Lower lobe of right lung (tissue), 2 donors: ENCODE measurements at regions not wholly inside any gene's neighbourhood (a gene's known extent, or its start where the extent isn't known, plus 50 kb on each side); places are given as distances from the start of the nearest gene placed in this dataset.

Experiments
- ATAC-seq, 2 donors: fragments of 200-7000 bp; cut with Tn5 transposase; one replicate each; pipeline ENCODE4 v1.9.1; 2020 to 2022; ENCODE audit warnings: mild to moderate bottlenecking in 2 of 2, moderate library complexity in 2 of 2
- DNase-seq: peaks from one replicate; pipeline ENCODE4 v3.0.0-alpha.2; 2020
- H3K27ac ChIP-seq: fragments of 200-600 bp; one replicate; pipeline ENCODE4 v1.8.0; 2022
- H3K27me3 ChIP-seq: fragments of 200-600 bp; one replicate; pipeline ENCODE4 v1.8.0; 2022; ENCODE audit warnings: low read depth
- H3K36me3 ChIP-seq: fragments of 200-600 bp; one replicate; pipeline ENCODE4 v1.8.0; 2022; ENCODE audit warnings: mild to moderate bottlenecking
- H3K4me1 ChIP-seq: fragments of 200-600 bp; one replicate; pipeline ENCODE4 v1.8.0; 2022
- H3K4me3 ChIP-seq: fragments of 200-600 bp; one replicate; pipeline ENCODE4 v1.8.0; 2022; ENCODE audit warnings: mild to moderate bottlenecking
- H3K9me3 ChIP-seq: fragments of 200-600 bp; one replicate; pipeline ENCODE4 v1.8.0; 2022
- intact Hi-C: fragments of 100-400 bp; cut with DNase I; formaldehyde crosslinking; loops from one replicate; pipeline ENCODE4 v1.11.0; 2022
- TF ChIP-seq, protein P1 (sequence below): fragments of 200-600 bp; IDR thresholded peaks from one replicate; pipeline ENCODE4 v1.8.0; 2022; ENCODE audit warnings: antibody characterized with exemption, mild to moderate bottlenecking
- donor health status: DM: no; HTN: yes; CAD: no; lungs with severe emphysema.

DNA sequence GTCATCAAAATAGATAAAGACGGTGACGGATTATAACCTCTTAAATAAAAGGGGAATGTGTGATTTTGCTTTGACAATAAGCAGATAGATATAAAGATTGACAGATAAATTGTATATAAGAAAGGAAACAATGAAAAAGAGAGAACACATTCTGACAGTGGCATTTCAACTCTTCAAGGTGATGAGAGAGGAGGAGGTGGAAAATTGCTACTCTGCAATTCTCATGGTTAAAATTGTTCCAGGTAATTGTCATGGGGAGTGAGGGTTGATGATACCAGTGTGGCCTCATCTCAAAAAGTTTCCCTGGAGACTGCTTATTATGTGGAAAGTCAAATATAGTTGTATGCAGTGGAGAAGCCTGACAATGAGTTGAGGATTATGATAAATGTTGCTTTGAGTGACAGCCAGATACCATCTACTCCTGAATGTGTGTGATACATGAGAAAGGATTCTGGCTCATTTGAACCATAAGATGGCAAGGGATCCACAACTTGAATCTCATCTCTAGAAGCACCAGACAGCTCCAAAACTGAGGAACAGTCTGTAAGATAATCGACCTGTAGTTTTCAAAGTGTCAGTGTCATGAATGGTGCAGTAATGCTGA is 1290.6 kb upstream of the CDH8 start:
- no peaks in the 10 kb centered on the region for H3K9me3 ChIP-seq
- no peaks in the 10 kb centered on the region for H3K27me3 ChIP-seq
- no peak overlapping the region for H3K4me3 ChIP-seq
- no peaks in the 10 kb centered on the region for H3K4me1 ChIP-seq
- TF ChIP-seq, protein P1, sequence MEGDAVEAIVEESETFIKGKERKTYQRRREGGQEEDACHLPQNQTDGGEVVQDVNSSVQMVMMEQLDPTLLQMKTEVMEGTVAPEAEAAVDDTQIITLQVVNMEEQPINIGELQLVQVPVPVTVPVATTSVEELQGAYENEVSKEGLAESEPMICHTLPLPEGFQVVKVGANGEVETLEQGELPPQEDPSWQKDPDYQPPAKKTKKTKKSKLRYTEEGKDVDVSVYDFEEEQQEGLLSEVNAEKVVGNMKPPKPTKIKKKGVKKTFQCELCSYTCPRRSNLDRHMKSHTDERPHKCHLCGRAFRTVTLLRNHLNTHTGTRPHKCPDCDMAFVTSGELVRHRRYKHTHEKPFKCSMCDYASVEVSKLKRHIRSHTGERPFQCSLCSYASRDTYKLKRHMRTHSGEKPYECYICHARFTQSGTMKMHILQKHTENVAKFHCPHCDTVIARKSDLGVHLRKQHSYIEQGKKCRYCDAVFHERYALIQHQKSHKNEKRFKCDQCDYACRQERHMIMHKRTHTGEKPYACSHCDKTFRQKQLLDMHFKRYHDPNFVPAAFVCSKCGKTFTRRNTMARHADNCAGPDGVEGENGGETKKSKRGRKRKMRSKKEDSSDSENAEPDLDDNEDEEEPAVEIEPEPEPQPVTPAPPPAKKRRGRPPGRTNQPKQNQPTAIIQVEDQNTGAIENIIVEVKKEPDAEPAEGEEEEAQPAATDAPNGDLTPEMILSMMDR: no peak
- intact Hi-C loops: no loop called here
- H3K27ac ChIP-seq: no peak overlapping the region
- DNase-seq (no peak), ATAC-seq (no peak)
- no peaks in the 10 kb centered on the region for H3K36me3 ChIP-seq

DNA sequence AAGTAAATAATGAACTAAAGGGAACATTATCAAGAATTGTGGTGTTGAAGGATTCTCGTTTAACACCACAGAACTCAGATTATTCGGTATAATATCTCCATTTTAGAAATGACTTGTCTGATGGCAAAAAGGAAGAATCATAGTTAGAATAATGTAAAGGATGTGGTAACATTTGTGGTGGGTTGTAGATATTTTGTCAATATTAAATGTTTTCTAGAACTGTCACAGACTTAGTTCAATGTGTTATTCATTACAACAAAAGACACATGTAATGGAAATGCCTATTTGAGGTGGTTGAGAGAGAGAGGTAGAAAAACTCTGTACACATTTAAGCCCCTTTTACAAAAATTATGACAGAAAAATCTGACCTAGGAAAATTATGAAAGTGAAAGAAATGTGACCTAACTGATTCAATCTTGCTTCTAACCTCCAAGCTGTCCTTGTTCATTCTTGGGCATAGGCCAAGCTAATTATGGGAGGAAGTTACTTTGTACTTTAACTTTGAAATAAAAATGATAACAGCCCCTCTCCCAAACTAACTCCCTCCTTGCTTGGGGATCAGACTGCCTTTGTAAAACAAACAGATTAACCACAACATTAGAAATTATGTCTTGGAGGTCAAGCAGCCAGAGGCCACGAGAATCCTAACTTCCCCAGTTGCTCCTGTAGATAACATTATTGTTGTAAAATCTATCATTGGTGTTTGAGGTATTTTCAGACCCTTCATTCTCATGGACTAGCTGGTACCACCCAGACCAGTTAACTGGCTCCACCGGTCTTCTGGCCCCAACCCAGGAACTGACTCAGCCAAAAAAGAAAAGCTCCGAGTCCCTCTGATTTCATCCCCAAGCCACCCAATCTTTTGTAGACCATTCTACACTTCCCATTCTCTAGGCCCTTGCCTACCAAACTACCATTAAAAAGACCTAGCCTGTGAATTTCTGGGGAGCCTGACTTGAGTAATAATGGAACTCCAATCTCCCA is 1287.8 kb upstream of the CDH8 start:
- no peaks in the 10 kb centered on the region for H3K4me1 ChIP-seq
- TF ChIP-seq, protein P1: no peak
- DNase-seq: no peak
- no peaks in the 10 kb centered on the region for H3K36me3 ChIP-seq
- H3K27ac ChIP-seq: no peak overlapping the region
- intact Hi-C loops: no loop called here
- H3K9me3 ChIP-seq: no peaks in the 10 kb centered on the region
- H3K4me3 ChIP-seq: no peak overlapping the region
- ATAC-seq: no peak
- H3K27me3 ChIP-seq: no peaks in the 10 kb centered on the region

DNA sequence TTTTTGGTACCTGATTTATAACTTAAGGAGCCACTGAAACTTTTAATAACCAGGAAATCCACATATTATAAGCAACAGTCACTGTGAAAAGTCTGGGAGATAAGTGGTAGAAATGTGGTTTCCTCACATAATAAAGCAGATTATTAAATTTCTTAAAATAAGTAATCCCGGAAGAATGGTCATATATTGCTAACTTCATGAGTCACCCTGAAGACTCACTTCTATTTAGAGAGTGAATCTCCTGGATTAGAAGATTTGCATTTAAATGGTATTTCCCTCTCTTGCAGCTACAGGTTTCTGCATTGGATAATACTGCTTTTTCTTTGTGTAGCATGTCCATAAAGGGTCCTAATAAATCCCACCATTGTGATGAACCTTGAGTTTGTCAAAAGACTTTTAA is 1286.8 kb upstream of the CDH8 start:
- intact Hi-C loops: no loop called here
- H3K4me1 ChIP-seq: no peaks in the 10 kb centered on the region
- TF ChIP-seq, protein P1: no peak
- H3K27ac ChIP-seq: no peak overlapping the region
- no peaks in the 10 kb centered on the region for H3K9me3 ChIP-seq
- ATAC-seq: no peak
- no peak overlapping the region for H3K4me3 ChIP-seq
- no peaks in the 10 kb centered on the region for H3K27me3 ChIP-seq
- no peak for DNase-seq
- H3K36me3 ChIP-seq: no peaks in the 10 kb centered on the region

DNA sequence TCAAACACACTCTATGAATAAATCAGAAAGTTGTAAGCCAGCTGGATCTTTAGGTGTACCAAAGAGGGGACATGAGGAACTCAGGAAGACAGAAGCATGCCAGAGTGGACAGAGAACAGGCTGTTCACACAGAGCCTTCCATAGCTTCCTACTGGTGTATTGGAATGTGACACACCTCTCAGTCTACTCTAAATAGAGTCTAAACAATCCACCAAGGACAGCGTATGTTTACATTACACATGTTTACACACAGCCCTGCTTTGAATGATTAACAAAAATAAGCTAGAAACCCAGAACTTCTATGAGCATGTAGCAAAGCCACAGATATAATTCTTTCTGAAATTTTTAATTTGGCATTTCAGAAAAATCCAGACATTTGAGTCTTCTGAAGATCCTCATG is 1279.0 kb upstream of the CDH8 start:
- peak; percentile 28 to 39 for ATAC-seq

DNA sequence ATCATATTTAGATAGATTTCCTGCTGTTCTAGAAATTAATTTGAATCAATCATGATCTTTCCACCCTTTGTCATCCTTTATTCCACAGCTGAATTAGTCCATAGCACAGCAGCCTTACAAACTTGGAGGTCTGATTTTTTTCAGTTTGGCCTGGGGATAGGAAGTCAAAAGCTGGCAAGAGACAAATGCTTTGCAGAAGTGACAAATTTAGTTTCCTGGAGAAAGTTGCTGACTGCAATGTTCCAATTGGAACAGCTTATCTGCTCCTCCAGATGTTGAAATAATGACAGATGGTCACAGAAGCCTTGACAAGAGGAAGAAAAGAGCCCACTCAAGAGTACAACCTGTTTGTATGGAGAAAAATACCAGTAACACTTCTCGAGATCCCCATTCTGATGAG is 1276.1 kb upstream of the CDH8 start:
- ATAC-seq (no peak), DNase-seq (no peak)
- intact Hi-C loops: no loop called here
- no peak overlapping the region for H3K27ac ChIP-seq
- no peaks in the 10 kb centered on the region for H3K36me3 ChIP-seq
- no peaks in the 10 kb centered on the region for H3K4me1 ChIP-seq
- no peaks in the 10 kb centered on the region for H3K9me3 ChIP-seq
- TF ChIP-seq, protein P1: no peak
- no peak overlapping the region for H3K4me3 ChIP-seq
- no peaks in the 10 kb centered on the region for H3K27me3 ChIP-seq

More for the DNA sequence above, 1279.0 kb upstream of the CDH8 start:
- Histone ChIP-seq H3K4me1 (no peaks in the 10 kb centered on the region), H3K9me3 (no peaks in the 10 kb centered on the region), H3K4me3 (no peak overlapping the region), H3K36me3 (no peaks in the 10 kb centered on the region), H3K27ac (no peak overlapping the region), H3K27me3 (no peaks in the 10 kb centered on the region)
- intact Hi-C loops: no loop called here
- no peak for DNase-seq
- TF ChIP-seq, protein P1: no peak
